ENCODE measurements at regions not wholly inside any gene's neighbourhood (a gene's known extent, or its start where the extent isn't known, plus 50 kb on each side); places are given as distances from the start of the nearest gene placed in this dataset.

GRCh38 chr5:125433457-125433856, 687.0 kb upstream of the ZNF608 start:
- POLR2A ChIA-PET: no interaction called here
- H3K27ac Mint-ChIP-seq: no peak overlapping the region

DNA sequence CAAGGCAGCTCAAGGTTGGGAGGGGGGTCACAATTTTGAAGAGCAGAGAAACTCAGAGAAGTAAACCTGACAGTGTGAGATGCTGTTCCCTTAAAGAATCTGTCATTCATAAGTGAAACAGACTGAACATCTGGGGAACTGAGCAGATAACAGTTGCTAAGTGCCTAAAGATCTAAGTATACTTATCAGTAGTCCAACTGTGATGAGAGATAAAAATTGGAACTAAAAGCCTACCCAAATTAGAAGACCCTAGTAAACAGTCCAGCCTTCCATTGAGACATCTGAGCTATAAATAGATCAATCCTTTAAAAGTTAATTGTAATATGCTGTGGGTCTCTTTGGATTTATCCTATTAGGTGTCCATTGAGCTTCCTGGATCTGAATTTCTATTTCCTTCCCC, 692.8 kb upstream of the ZNF608 start:
- intact Hi-C loops (cut with micrococcal nuclease): no loop called here
- H3K27ac Mint-ChIP-seq: no peak overlapping the region
- CTCF ChIA-PET: no interaction called here
- no peak for ATAC-seq (ENCODE audit: low read depth)
- H3K4me1 Mint-ChIP-seq: peaks cover 7% of the 10 kb centered on the region
- TF ChIP-seq, protein P1, sequence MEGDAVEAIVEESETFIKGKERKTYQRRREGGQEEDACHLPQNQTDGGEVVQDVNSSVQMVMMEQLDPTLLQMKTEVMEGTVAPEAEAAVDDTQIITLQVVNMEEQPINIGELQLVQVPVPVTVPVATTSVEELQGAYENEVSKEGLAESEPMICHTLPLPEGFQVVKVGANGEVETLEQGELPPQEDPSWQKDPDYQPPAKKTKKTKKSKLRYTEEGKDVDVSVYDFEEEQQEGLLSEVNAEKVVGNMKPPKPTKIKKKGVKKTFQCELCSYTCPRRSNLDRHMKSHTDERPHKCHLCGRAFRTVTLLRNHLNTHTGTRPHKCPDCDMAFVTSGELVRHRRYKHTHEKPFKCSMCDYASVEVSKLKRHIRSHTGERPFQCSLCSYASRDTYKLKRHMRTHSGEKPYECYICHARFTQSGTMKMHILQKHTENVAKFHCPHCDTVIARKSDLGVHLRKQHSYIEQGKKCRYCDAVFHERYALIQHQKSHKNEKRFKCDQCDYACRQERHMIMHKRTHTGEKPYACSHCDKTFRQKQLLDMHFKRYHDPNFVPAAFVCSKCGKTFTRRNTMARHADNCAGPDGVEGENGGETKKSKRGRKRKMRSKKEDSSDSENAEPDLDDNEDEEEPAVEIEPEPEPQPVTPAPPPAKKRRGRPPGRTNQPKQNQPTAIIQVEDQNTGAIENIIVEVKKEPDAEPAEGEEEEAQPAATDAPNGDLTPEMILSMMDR (IDR thresholded peaks at IDR 0.05): no peak
- no peaks in the 10 kb centered on the region for H3K36me3 Mint-ChIP-seq (ENCODE audit: low read depth)
- no peaks in the 10 kb centered on the region for H3K27me3 Mint-ChIP-seq
- no peak for DNase-seq
- H3K9me3 Mint-ChIP-seq: peaks cover 24% of the 10 kb centered on the region
- H3K4me3 Mint-ChIP-seq: no peak overlapping the region
- POLR2A ChIA-PET: no interaction called here

More at GRCh38 chr5:125433457-125433856, 687.0 kb upstream of the ZNF608 start:
- Mint-ChIP-seq H3K9me3 (no peaks in the 10 kb centered on the region), H3K4me3 (no peak overlapping the region), H3K27me3 (no peaks in the 10 kb centered on the region), H3K36me3 (ENCODE audit: low read depth) (no peaks in the 10 kb centered on the region), H3K4me1 (no peaks in the 10 kb centered on the region)
- DNase-seq (no peak), ATAC-seq (ENCODE audit: low read depth) (no peak)
- TF ChIP-seq, protein P1 (IDR thresholded peaks at IDR 0.05): no peak
- intact Hi-C loops (cut with micrococcal nuclease): no loop called here
- CTCF ChIA-PET: no interaction called here

DNA sequence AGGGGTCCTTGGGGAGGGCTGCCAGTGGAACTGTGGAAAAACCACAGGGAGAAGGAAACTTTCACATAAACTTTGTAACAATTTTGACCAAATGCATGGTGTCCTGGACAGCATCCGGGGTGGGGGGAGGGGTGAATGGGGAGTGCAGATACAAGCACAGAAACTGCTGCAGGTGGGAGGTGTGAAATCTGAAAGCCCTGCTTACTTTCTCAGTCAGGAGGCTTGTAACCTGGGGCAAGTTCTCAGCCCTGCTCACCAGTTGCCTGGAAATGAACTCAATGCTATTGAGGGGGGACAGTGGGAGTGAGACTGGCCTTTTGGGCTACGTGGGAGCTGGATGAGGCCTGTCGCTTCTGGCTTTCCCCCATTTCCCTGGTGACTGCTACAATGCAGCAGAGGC, 694.5 kb upstream of the ZNF608 start:
- Mint-ChIP-seq H3K4me3 (no peak overlapping the region), H3K36me3 (ENCODE audit: low read depth) (no peaks in the 10 kb centered on the region), H3K4me1 (peaks cover 12% of the 10 kb centered on the region), H3K9me3 (peaks cover 31% of the 10 kb centered on the region), H3K27ac (no peak overlapping the region), H3K27me3 (no peaks in the 10 kb centered on the region)
- TF ChIP-seq, protein P1 (IDR thresholded peaks at IDR 0.05): no peak
- DNase-seq: no peak
- no peak for ATAC-seq (ENCODE audit: low read depth)
- POLR2A ChIA-PET: no interaction called here
- CTCF ChIA-PET: no interaction called here
- intact Hi-C loops (cut with micrococcal nuclease): no loop called here

DNA sequence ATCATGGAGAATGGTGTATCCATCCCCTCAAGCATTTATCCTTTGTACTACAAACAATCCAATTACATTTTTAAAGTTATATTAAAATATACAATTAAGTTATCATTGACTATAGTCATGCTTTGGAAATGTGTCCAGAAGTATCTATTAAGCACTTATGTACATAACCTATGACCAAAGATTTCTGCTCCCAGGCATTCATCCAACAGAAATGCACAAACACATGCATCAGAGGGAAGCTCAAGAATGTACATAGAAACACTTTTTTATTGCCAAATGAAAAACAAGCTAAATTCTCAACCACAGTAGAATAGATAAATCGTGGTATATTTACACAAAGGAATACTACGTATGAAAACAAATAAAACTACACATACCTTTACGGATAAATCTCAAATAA, 700.5 kb upstream of the ZNF608 start:
- Mint-ChIP-seq H3K9me3 (peaks cover 23% of the 10 kb centered on the region), H3K36me3 (ENCODE audit: low read depth) (no peaks in the 10 kb centered on the region), H3K4me3 (no peak overlapping the region), H3K27me3 (no peaks in the 10 kb centered on the region), H3K27ac (no peak overlapping the region), H3K4me1 (peaks cover 12% of the 10 kb centered on the region)
- no peak for ATAC-seq (ENCODE audit: low read depth)
- intact Hi-C loops (cut with micrococcal nuclease): no loop called here
- no peak for DNase-seq
- ChIA-PET POLR2A (no interaction called here), CTCF (no interaction called here)
- TF ChIP-seq, protein P1 (IDR thresholded peaks at IDR 0.05): no peak

DNA sequence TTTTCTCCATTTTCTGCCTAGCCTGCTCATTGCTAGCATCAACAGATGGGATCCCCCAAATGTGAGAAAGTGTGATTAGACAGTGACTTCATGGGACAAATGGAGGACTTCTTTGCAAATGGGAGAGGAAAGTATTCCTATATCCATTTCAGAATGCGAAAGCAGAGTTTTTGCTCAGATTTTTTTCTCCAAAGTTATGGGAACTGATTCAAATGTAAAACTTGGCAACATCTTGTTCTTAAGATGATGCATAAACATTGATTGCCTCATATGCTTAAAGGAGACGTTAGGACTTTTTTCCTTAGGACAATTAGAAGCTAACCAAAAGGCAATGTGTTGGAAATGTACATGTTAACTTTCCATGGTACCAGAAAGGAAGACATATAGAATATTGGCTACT, 704.3 kb upstream of the ZNF608 start:
- ATAC-seq (ENCODE audit: low read depth) (no peak), DNase-seq (no peak)
- H3K27me3 Mint-ChIP-seq: no peaks in the 10 kb centered on the region
- H3K4me1 Mint-ChIP-seq: no peaks in the 10 kb centered on the region
- TF ChIP-seq, protein P1 (IDR thresholded peaks at IDR 0.05): no peak
- CTCF ChIA-PET: no interaction called here
- H3K36me3 Mint-ChIP-seq (ENCODE audit: low read depth): no peaks in the 10 kb centered on the region
- POLR2A ChIA-PET: no interaction called here
- H3K9me3 Mint-ChIP-seq: no peaks in the 10 kb centered on the region
- H3K4me3 Mint-ChIP-seq: no peak overlapping the region
- intact Hi-C loops (cut with micrococcal nuclease): no loop called here
- H3K27ac Mint-ChIP-seq: no peak overlapping the region
